ENCODE measurements at regions not wholly inside any gene's neighbourhood (a gene's known extent, or its start where the extent isn't known, plus 50 kb on each side); places are given as distances from the start of the nearest gene placed in this dataset.
"Not testable (repeated sequence)": the region's sequence is repeated elsewhere in the genome, so short reads cannot be mapped to it uniquely, and the experiment has no call there.

- no peaks in the 10 kb centered on the region for H3K79me2 ChIP-seq (ENCODE audit: control insufficient read depth, insufficient read depth, low read length)
- no peaks in the 10 kb centered on the region for H3K4me1 ChIP-seq (ENCODE audit: control insufficient read depth, extremely low read depth, insufficient read depth, low read length)
- H2AFZ ChIP-seq (ENCODE audit: control insufficient read depth, low read length) = peak overlapping the region; percentile 5
- no peaks in the 10 kb centered on the region for H4K20me1 ChIP-seq (ENCODE audit: control insufficient read depth, extremely low read depth, insufficient read depth, low read length)
- dilution Hi-C loops (cut with MboI; ENCODE audit: extremely low pct_ligation_motif_present, low sequenced_read_pairs) = no loop called here
- no peak overlapping the region for H3K4me2 ChIP-seq (ENCODE audit: control insufficient read depth, extremely low read depth, insufficient read depth, low read depth, low read length)
- no peak overlapping the region for H3K4me3 ChIP-seq (ENCODE audit: control insufficient read depth in 2 of 3, extremely low read depth in 1 of 3, insufficient read depth in 2 of 3, low read depth in 1 of 3, low read length in 3 of 3)
- H3K27me3 ChIP-seq (ENCODE audit: control insufficient read depth, extremely low read depth, insufficient read depth, low read length) = no peaks in the 10 kb centered on the region
- no peak overlapping the region for H3K27ac ChIP-seq (ENCODE audit: control insufficient read depth, insufficient read depth, low read length)
- H3K9ac ChIP-seq (ENCODE audit: control insufficient read depth, extremely low read depth, insufficient read depth, low read length) = no peak overlapping the region
- DNase-seq (ENCODE audit: low read depth, low spot score) (no peak), FAIRE-seq (no peak)
- TF ChIP-seq EZH2 (IDR thresholded peaks at IDR 0.05; ENCODE audit: low read length) = no peak
- no peak for TF ChIP-seq CTCF (optimal IDR thresholded peaks at IDR 0.05 in 1 of 3, IDR thresholded peaks at IDR 0.05 in 1 of 3, conservative IDR thresholded peaks at IDR 0.05 in 1 of 3; ENCODE audit: extremely low read depth in 1 of 3, insufficient read depth in 2 of 3, low read length in 3 of 3)
- no peaks in the 10 kb centered on the region for H3K9me1 ChIP-seq (ENCODE audit: control insufficient read depth, extremely low read depth, insufficient read depth, low read length)
- no peaks in the 10 kb centered on the region for H3K9me3 ChIP-seq (ENCODE audit: control insufficient read depth, low read depth, low read length)
- no peaks in the 10 kb centered on the region for H3K36me3 ChIP-seq (ENCODE audit: control insufficient read depth in 2 of 2, extremely low read depth in 1 of 2, insufficient read depth in 2 of 2, low read length in 2 of 2)
Observed at GRCh38 chr16:10280262-10281170, 98.3 kb upstream of the GRIN2A start.

GRCh38 chr16:10282367-10282766 lies 100.1 kb upstream of the GRIN2A start:
- Histone ChIP-seq H3K4me3 (ENCODE audit: control insufficient read depth in 2 of 3, extremely low read depth in 1 of 3, insufficient read depth in 2 of 3, low read depth in 1 of 3, low read length in 3 of 3) (no peak overlapping the region), H3K4me2 (ENCODE audit: control insufficient read depth, extremely low read depth, insufficient read depth, low read depth, low read length) (no peak overlapping the region), H3K9me1 (ENCODE audit: control insufficient read depth, extremely low read depth, insufficient read depth, low read length) (no peaks in the 10 kb centered on the region), H3K9me3 (ENCODE audit: control insufficient read depth, low read depth, low read length) (no peaks in the 10 kb centered on the region), H2AFZ (ENCODE audit: control insufficient read depth, low read length) (no peak overlapping the region), H3K9ac (ENCODE audit: control insufficient read depth, extremely low read depth, insufficient read depth, low read length) (no peak overlapping the region), H3K79me2 (ENCODE audit: control insufficient read depth, insufficient read depth, low read length) (no peaks in the 10 kb centered on the region), H3K27me3 (ENCODE audit: control insufficient read depth, extremely low read depth, insufficient read depth, low read length) (no peaks in the 10 kb centered on the region), H3K4me1 (ENCODE audit: control insufficient read depth, extremely low read depth, insufficient read depth, low read length) (no peaks in the 10 kb centered on the region), H4K20me1 (ENCODE audit: control insufficient read depth, extremely low read depth, insufficient read depth, low read length) (no peaks in the 10 kb centered on the region), H3K27ac (ENCODE audit: control insufficient read depth, insufficient read depth, low read length) (no peak overlapping the region), H3K36me3 (ENCODE audit: control insufficient read depth in 2 of 2, extremely low read depth in 1 of 2, insufficient read depth in 2 of 2, low read length in 2 of 2) (no peaks in the 10 kb centered on the region)
- TF ChIP-seq EZH2 (IDR thresholded peaks at IDR 0.05; ENCODE audit: low read length) (no peak), CTCF (optimal IDR thresholded peaks at IDR 0.05 in 1 of 3, IDR thresholded peaks at IDR 0.05 in 1 of 3, conservative IDR thresholded peaks at IDR 0.05 in 1 of 3; ENCODE audit: extremely low read depth in 1 of 3, insufficient read depth in 2 of 3, low read length in 3 of 3) (no peak)
- dilution Hi-C loops (cut with MboI; ENCODE audit: extremely low pct_ligation_motif_present, low sequenced_read_pairs) = no loop called here
- FAIRE-seq = no peak
- DNase-seq (ENCODE audit: low read depth, low spot score) = no peak

- H3K4me2 ChIP-seq (ENCODE audit: control insufficient read depth, extremely low read depth, insufficient read depth, low read depth, low read length); H3K4me3 ChIP-seq (ENCODE audit: control insufficient read depth in 2 of 3, extremely low read depth in 1 of 3, insufficient read depth in 2 of 3, low read depth in 1 of 3, low read length in 3 of 3); H2AFZ ChIP-seq (ENCODE audit: control insufficient read depth, low read length); H3K9ac ChIP-seq (ENCODE audit: control insufficient read depth, extremely low read depth, insufficient read depth, low read length); H3K9me3 ChIP-seq (ENCODE audit: control insufficient read depth, low read depth, low read length); H3K27ac ChIP-seq (ENCODE audit: control insufficient read depth, insufficient read depth, low read length); FAIRE-seq; H3K79me2 ChIP-seq (ENCODE audit: control insufficient read depth, insufficient read depth, low read length); H4K20me1 ChIP-seq (ENCODE audit: control insufficient read depth, extremely low read depth, insufficient read depth, low read length); H3K4me1 ChIP-seq (ENCODE audit: control insufficient read depth, extremely low read depth, insufficient read depth, low read length); H3K9me1 ChIP-seq (ENCODE audit: control insufficient read depth, extremely low read depth, insufficient read depth, low read length); H3K36me3 ChIP-seq (ENCODE audit: control insufficient read depth in 2 of 2, extremely low read depth in 1 of 2, insufficient read depth in 2 of 2, low read length in 2 of 2); DNase-seq (ENCODE audit: low read depth, low spot score); H3K27me3 ChIP-seq (ENCODE audit: control insufficient read depth, extremely low read depth, insufficient read depth, low read length); dilution Hi-C loops (cut with MboI; ENCODE audit: extremely low pct_ligation_motif_present, low sequenced_read_pairs): not testable (repeated sequence)
Observed at GRCh38 chr16:10283246-10283645, 101.0 kb upstream of the GRIN2A start.

All from keratinocyte (primary cell).